Activated CD4-positive, alpha-beta T cell treated with anti-CD3 and anti-CD28 coated beads, Interleukin-2, amount 10 ng/mL, durations not matched to agents 24 days and 14 days (primary cell): ENCODE measurements at regions not wholly inside any gene's neighbourhood (a gene's known extent, or its start where the extent isn't known, plus 50 kb on each side); places are given as distances from the start of the nearest gene placed in this dataset.
A peak's percentile ranks its signal among the peaks of the same experiment; 100 is the strongest.
"Not testable (repeated sequence)": the region's sequence is repeated elsewhere in the genome, so short reads cannot be mapped to it uniquely, and the experiment has no call there.

Experiments
- DNase-seq: peaks from one replicate; pipeline ENCODE4 v3.0.0; 2022
- H3K27ac Mint-ChIP-seq: one replicate; pipeline ENCODE4 v1.8.0; 2022; ENCODE audit warnings: mild to moderate bottlenecking, mixed read lengths
- H3K27me3 Mint-ChIP-seq: one replicate; pipeline ENCODE4 v1.8.0; 2022; ENCODE audit warnings: mixed read lengths
- H3K36me3 Mint-ChIP-seq: one replicate; pipeline ENCODE4 v1.8.0; 2022; ENCODE audit warnings: low read depth, mild to moderate bottlenecking, mixed read lengths
- H3K4me1 Mint-ChIP-seq: one replicate; pipeline ENCODE4 v1.8.0; 2021; ENCODE audit warnings: mixed read lengths
- H3K4me3 Mint-ChIP-seq: one replicate; pipeline ENCODE4 v1.8.0; 2022; ENCODE audit warnings: mild to moderate bottlenecking, moderate library complexity, mixed read lengths
- H3K9me3 Mint-ChIP-seq: one replicate; pipeline ENCODE4 v1.8.0; 2021; ENCODE audit warnings: mixed read lengths
- intact Hi-C: fragments of 100-400 bp; cut with micrococcal nuclease; formaldehyde crosslinking; loops from one replicate; pipeline ENCODE4 v1.15.1; 2023

- Mint-ChIP-seq H3K4me3 (no peak overlapping the region), H3K9me3 (no peaks in the 10 kb centered on the region), H3K36me3 (no peaks in the 10 kb centered on the region), H3K27ac (no peak overlapping the region), H3K4me1 (no peaks in the 10 kb centered on the region), H3K27me3 (no peaks in the 10 kb centered on the region)
- no peak for DNase-seq
- intact Hi-C loops = no loop called here
These were observed 623.9 kb upstream of the RBFOX1 start for GRCh38 chr16:6708576-6709215.

DNA sequence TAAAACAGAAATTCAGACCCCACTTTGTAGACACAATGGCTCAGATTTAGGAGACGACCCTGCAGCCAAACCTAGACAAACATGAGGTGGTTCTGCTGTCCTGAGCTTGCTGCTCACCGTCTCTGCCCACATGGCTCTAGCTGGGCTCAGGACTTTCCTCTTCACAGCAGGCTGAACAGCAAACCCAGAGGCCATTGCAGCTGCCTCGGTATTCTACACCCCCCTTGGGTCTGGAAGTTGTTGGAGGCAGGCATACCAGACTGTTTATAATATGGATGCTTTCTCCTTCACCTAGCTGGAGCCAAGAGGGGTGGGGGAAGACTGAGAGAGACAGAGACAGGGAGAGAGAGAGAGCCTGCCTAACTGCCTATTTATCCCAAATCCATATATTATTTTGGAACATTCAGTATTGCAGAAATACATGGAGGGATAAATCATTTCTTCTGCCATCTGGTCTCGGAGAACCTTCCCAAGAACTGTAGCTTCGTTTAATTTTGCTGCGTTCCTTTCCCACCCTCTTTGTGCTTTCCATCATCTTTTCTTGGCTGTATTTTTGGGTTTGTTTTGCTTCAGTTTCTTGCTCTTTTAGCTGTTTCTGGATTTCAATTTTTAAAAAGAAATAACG, 628.2 kb upstream of the RBFOX1 start:
- Mint-ChIP-seq H3K27me3 (no peaks in the 10 kb centered on the region), H3K36me3 (no peaks in the 10 kb centered on the region), H3K4me3 (no peak overlapping the region), H3K4me1 (no peaks in the 10 kb centered on the region), H3K9me3 (no peaks in the 10 kb centered on the region), H3K27ac (no peak overlapping the region)
- no peak for DNase-seq
- intact Hi-C loops = no loop called here

- no peak overlapping the region for H3K27ac Mint-ChIP-seq
- H3K4me3 Mint-ChIP-seq = no peak overlapping the region
- intact Hi-C loops = no loop called here
- no peaks in the 10 kb centered on the region for H3K4me1 Mint-ChIP-seq
- H3K27me3 Mint-ChIP-seq = no peaks in the 10 kb centered on the region
- no peaks in the 10 kb centered on the region for H3K9me3 Mint-ChIP-seq
- H3K36me3 Mint-ChIP-seq = no peaks in the 10 kb centered on the region
- no peak for DNase-seq
These were observed 631.5 kb upstream of the RBFOX1 start for GRCh38 chr16:6701096-6701495.

DNA sequence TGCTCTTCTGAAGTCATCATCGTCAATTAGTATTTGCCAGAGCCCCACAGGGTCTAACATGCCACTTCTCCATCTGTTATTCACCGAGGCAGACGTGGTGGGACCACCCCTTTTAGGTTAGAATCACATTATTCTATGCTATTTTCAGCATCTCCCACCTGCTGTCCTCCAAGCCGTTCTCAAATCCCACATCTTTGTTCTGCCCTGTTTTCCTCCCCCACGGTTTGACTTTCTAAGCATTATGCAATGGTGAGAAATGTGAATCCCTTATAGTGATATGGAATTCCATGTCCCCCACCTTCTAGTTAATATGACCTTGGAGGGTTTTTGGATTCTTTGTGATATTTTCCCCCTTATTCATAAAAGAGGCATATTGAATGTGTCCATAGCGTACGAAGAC, 634.1 kb upstream of the RBFOX1 start:
- H3K9me3 Mint-ChIP-seq = peaks cover 4% of the 10 kb centered on the region
- DNase-seq = no peak
- no peak overlapping the region for H3K27ac Mint-ChIP-seq
- intact Hi-C loops = no loop called here
- no peak overlapping the region for H3K4me3 Mint-ChIP-seq
- H3K4me1 Mint-ChIP-seq = no peaks in the 10 kb centered on the region
- no peaks in the 10 kb centered on the region for H3K27me3 Mint-ChIP-seq
- H3K36me3 Mint-ChIP-seq = no peaks in the 10 kb centered on the region

- Mint-ChIP-seq H3K4me1 (no peaks in the 10 kb centered on the region), H3K4me3 (no peak overlapping the region), H3K27me3 (no peaks in the 10 kb centered on the region), H3K27ac (no peak overlapping the region), H3K9me3 (peaks cover 4% of the 10 kb centered on the region), H3K36me3 (no peaks in the 10 kb centered on the region)
- no peak for DNase-seq
- intact Hi-C loops = no loop called here
These were observed 637.0 kb upstream of the RBFOX1 start for GRCh38 chr16:6695666-6696065.

DNA sequence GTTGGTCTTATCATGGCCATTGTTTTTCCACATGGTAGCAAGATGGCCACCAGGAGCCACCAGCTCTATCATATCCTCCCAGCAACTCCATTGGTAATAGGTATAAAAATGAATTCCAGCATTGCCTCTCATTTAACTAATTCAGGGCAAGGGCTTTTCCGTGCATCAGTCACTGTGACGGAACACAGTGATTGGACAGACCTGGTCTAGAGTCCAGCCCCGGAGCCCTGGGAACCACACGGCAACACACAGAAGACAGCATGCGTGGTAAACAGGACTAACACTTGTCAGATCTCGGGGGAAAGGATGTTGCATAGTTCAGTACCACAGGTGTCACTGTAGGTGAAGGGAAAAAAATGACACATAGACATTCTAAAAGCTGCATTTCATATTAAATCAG, 638.0 kb upstream of the RBFOX1 start:
- H3K36me3 Mint-ChIP-seq = no peaks in the 10 kb centered on the region

DNA sequence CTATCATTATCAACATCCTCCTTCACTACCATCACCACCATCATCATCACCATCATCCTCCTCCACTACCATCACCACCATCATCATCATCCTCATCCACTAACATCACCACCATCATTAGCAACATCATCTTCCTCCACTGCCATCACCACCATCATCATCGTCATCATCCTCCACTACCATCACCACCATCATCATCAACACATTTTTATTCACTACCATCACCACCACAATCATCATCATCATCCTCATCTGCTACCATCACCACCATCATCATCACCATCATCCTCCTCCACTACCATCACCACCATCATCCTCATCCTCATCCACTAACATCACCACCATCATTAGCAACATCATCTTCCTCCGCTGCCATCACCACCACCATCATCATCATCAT, 639.2 kb upstream of the RBFOX1 start:
- H3K27ac Mint-ChIP-seq, H3K27me3 Mint-ChIP-seq, intact Hi-C loops, H3K4me1 Mint-ChIP-seq, DNase-seq, H3K9me3 Mint-ChIP-seq, H3K36me3 Mint-ChIP-seq, H3K4me3 Mint-ChIP-seq: not testable (repeated sequence)

More for the DNA sequence above, 638.0 kb upstream of the RBFOX1 start:
- intact Hi-C loops = no loop called here
- H3K9me3 Mint-ChIP-seq = peaks cover 4% of the 10 kb centered on the region
- H3K4me1 Mint-ChIP-seq = no peaks in the 10 kb centered on the region
- no peaks in the 10 kb centered on the region for H3K27me3 Mint-ChIP-seq
- DNase-seq = no peak
- no peak overlapping the region for H3K4me3 Mint-ChIP-seq
- H3K27ac Mint-ChIP-seq = no peak overlapping the region

DNA sequence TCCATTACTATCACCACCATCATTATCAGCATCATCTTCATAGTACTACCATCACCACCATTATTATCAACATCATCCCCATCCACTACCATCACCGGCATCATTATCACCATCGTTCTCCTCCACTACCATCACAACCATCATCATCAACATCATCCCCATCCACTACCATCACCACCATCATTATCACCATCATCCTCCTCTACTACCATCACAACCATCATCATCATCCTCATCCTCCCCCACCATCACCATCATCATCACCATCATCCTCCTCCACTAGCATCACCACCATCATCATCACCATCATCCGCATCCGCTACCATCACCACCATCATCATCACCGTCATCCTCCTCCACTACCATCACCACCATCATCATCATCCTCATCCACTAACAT, 639.8 kb upstream of the RBFOX1 start:
- Mint-ChIP-seq H3K27me3 (no peaks in the 10 kb centered on the region), H3K9me3 (peaks cover 4% of the 10 kb centered on the region), H3K4me1 (no peaks in the 10 kb centered on the region), H3K36me3 (no peaks in the 10 kb centered on the region), H3K27ac (no peak overlapping the region), H3K4me3 (no peak overlapping the region)
- intact Hi-C loops = no loop called here
- no peak for DNase-seq

- H3K9me3 Mint-ChIP-seq = peaks cover 3% of the 10 kb centered on the region
- H3K4me1 Mint-ChIP-seq = no peaks in the 10 kb centered on the region
- intact Hi-C loops = no loop called here
- H3K4me3 Mint-ChIP-seq = no peak overlapping the region
- no peak for DNase-seq
- H3K36me3 Mint-ChIP-seq = no peaks in the 10 kb centered on the region
- H3K27ac Mint-ChIP-seq = no peak overlapping the region
- H3K27me3 Mint-ChIP-seq = no peaks in the 10 kb centered on the region
These were observed 641.9 kb upstream of the RBFOX1 start for GRCh38 chr16:6690741-6691140.

GRCh38 chr16:6689643-6690042, 643.0 kb upstream of the RBFOX1 start:
- Mint-ChIP-seq H3K36me3 (no peaks in the 10 kb centered on the region), H3K4me3 (no peak overlapping the region), H3K9me3 (no peaks in the 10 kb centered on the region), H3K27ac (no peak overlapping the region), H3K27me3 (no peaks in the 10 kb centered on the region), H3K4me1 (no peaks in the 10 kb centered on the region)
- DNase-seq = no peak
- intact Hi-C loops = no loop called here

DNA sequence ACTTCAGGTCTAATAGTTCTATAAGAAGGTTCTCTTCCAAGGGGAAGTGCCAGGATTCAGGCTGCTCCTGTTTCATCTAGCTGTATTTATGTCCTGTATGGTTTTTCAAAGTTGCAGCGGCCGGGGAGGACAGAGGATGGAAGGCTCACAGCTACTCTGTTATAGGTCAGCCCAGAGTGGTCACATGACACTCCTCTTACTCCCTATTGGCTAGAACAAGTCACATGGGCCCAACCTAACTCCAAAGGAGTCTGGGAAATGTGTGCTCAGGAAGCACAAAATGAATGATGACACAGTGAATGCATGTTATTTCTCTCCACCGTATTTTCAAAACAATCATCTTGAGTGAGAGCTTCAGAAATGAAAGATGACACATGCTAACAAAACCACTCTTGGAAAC, 645.1 kb upstream of the RBFOX1 start:
- Mint-ChIP-seq H3K4me3 (no peak overlapping the region), H3K9me3 (no peaks in the 10 kb centered on the region), H3K27me3 (no peaks in the 10 kb centered on the region), H3K36me3 (no peaks in the 10 kb centered on the region), H3K27ac (no peak overlapping the region), H3K4me1 (no peaks in the 10 kb centered on the region)
- intact Hi-C loops = no loop called here
- DNase-seq = no peak

DNA sequence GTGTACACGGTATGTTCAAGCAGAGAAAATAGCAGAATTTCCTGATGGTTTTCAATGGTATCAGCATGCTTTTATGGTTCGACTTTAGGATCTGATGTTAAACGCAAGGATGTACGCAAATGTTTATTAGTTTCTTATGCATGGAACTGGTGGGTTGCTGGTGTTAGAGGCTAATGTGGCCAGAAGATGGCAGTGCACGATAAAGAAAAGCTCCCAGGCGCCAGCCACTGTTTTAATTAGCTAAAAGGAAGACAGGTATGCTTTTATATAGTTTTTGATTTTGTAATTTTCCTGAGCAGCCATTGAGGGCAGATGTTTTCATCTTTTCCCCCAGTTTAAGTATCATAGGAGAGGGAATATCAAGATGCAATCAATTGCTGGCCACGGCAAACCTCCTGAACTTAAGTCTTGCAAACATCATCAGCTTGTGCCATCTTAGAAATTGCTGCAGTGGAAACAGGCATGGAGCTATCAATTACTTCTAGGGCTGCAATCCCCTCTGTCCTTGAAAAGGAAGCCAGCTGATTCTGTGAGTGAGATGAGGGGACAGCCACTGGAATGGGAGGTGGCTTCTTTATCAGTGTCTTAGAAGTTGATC, 648.5 kb upstream of the RBFOX1 start:
- intact Hi-C loops = no loop called here
- no peak overlapping the region for H3K4me3 Mint-ChIP-seq
- H3K9me3 Mint-ChIP-seq = no peaks in the 10 kb centered on the region
- H3K36me3 Mint-ChIP-seq = no peaks in the 10 kb centered on the region
- no peaks in the 10 kb centered on the region for H3K4me1 Mint-ChIP-seq
- H3K27me3 Mint-ChIP-seq = no peaks in the 10 kb centered on the region
- no peak overlapping the region for H3K27ac Mint-ChIP-seq
- DNase-seq = peak; percentile 55

DNA sequence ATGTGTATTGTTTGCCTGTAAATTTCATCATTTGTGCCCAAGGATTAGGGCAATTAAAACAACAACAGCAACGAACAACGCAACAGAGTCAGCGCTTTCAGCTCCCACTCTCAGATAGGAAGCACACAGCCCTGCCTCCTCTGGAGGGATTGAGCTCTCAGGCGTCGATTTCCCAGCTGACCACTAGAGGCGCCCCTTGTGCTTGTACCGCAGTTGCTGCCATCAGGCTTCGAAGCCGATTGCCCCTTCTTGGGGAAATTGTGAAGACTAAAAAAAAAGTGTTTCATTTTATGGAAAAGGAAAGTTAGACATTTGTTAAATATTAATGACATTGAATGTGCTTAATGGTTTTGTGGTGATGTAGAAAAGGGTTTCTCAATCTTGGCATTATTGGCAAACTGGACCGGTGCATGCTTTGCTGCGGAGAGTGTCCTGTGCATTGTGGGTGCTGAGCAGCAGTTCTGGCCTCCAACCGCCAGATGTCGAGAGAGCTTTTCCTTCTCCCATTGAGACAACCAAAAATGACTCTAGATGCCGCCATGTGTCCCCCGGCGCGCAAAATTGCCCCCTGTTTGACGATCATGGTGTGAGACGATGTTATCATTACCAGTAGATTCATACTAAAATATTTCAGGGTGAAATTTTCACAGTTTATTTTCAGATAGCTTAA, 650.4 kb upstream of the RBFOX1 start:
- H3K4me1 Mint-ChIP-seq = no peaks in the 10 kb centered on the region
- DNase-seq = peak; percentile 60
- no peaks in the 10 kb centered on the region for H3K27me3 Mint-ChIP-seq
- no peak overlapping the region for H3K27ac Mint-ChIP-seq
- H3K4me3 Mint-ChIP-seq = no peak overlapping the region
- no peaks in the 10 kb centered on the region for H3K36me3 Mint-ChIP-seq
- intact Hi-C loops = no loop called here
- H3K9me3 Mint-ChIP-seq = no peaks in the 10 kb centered on the region

DNA sequence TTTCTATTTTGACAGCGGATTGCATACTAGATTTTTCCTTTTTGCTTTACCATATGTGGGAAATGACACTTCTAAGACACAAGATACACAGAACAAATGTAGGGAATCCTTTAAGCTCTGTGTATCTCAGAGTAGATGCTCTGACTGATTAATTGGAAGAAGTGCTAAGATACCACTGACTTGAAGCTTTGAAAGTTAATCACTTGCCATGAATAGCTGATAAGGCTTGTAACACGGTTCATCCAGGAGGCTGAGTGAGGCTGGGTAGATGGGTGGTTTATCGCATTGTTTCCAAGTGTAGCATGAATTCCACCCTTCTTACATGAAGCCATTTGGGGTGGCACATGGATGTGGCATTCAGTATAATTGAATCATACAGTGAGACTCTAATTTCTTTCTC, 654.1 kb upstream of the RBFOX1 start:
- H3K9me3 Mint-ChIP-seq = peaks cover 3% of the 10 kb centered on the region
- H3K4me3 Mint-ChIP-seq = no peak overlapping the region
- H3K36me3 Mint-ChIP-seq = no peaks in the 10 kb centered on the region
- intact Hi-C loops = no loop called here
- no peaks in the 10 kb centered on the region for H3K27me3 Mint-ChIP-seq
- H3K4me1 Mint-ChIP-seq = no peaks in the 10 kb centered on the region
- no peak overlapping the region for H3K27ac Mint-ChIP-seq
- DNase-seq = no peak
